SU-DHL-6 (cell line): ENCODE measurements at regions not wholly inside any gene's neighbourhood (a gene's known extent, or its start where the extent isn't known, plus 50 kb on each side); places are given as distances from the start of the nearest gene placed in this dataset.

ENCODE experiments used
- H2AFZ ChIP-seq: fragments of 200-600 bp; sonication (generic); 2 replicates; pipeline ENCODE4 v1.6.1; 2014; ENCODE audit warnings: low read depth, mild to moderate bottlenecking, moderate library complexity, mixed read lengths, antibody characterized with exemption, low read length; ENCODE audit not compliant: severe bottlenecking
- H3F3A ChIP-seq: fragments of 200-600 bp; shearing (Covaris generic); 2 replicates; pipeline ENCODE4 v1.6.0; 2016; ENCODE audit warnings: antibody characterized with exemption, mild to moderate bottlenecking; ENCODE audit not compliant: insufficient read depth
- H3K27ac ChIP-seq: fragments of 200-600 bp; sonication (generic); 2 replicates; pipeline ENCODE4 v1.5.1; 2016; ENCODE audit warnings: low read depth, mild to moderate bottlenecking, low read length, moderate library complexity, mixed read lengths
- H3K27me3 ChIP-seq: fragments of 200-600 bp; sonication (generic), shearing (Covaris generic); 2 replicates; pipeline ENCODE4 v1.6.0; 2014; ENCODE audit warnings: mild to moderate bottlenecking, low read length
- H3K36me3 ChIP-seq: fragments of 200-600 bp; sonication (generic); 2 replicates; pipeline ENCODE4 v1.6.1; 2014; ENCODE audit warnings: mild to moderate bottlenecking, low read length, mixed read lengths
- H3K4me2 ChIP-seq: fragments of 300-600, 200-600 bp; shearing (Covaris generic), sonication (generic); 2 replicates; pipeline ENCODE4 v1.6.0; 2014; ENCODE audit warnings: low read length, low read depth, mild to moderate bottlenecking; ENCODE audit not compliant: poor library complexity, severe bottlenecking
- H3K4me3 ChIP-seq: fragments of 200-600 bp; sonication (generic); 2 replicates; pipeline ENCODE4 v1.5.1; 2014; ENCODE audit warnings: antibody characterized with exemption, low read length, mild to moderate bottlenecking, mixed read lengths; ENCODE audit not compliant: insufficient read depth, poor library complexity, severe bottlenecking
- H3K79me2 ChIP-seq: fragments of 200-600 bp; sonication (generic); 2 replicates; pipeline ENCODE4 v1.6.1; 2014; ENCODE audit warnings: mild to moderate bottlenecking, low read length, moderate library complexity; ENCODE audit not compliant: insufficient read depth
- H3K9ac ChIP-seq: fragments of 200-600 bp; sonication (generic); 2 replicates; pipeline ENCODE4 v1.7.0; 2014; ENCODE audit warnings: mild to moderate bottlenecking, low read length
- H3K9me2 ChIP-seq: fragments of 200-600 bp; sonication (generic); replicated peaks from 2 replicates; pipeline ENCODE4 v1.6.1; 2014; ENCODE audit warnings: low read length; ENCODE audit not compliant: insufficient read depth
- H3K9me3 ChIP-seq: fragments of 200-600 bp; sonication (generic); 2 replicates; pipeline ENCODE4 v1.6.1; 2014; ENCODE audit warnings: low read length, mixed read lengths; ENCODE audit not compliant: insufficient read depth
- H4K20me1 ChIP-seq: fragments of 200-600 bp; sonication (generic); 2 replicates; pipeline ENCODE4 v1.6.1; 2014; ENCODE audit warnings: low read depth, mild to moderate bottlenecking, antibody characterized with exemption, low read length, moderate library complexity, mixed read lengths
- EZH2phosphoT487 ChIP-seq: fragments of 200-600 bp; sonication (generic), shearing (Covaris generic); conservative IDR thresholded peaks from 2 replicates; pipeline ENCODE4 v1.6.1; 2018; ENCODE audit warnings: mild to moderate bottlenecking, antibody characterized with exemption, low read length, moderate library complexity, mixed read lengths
- TF ChIP-seq, protein P1 (sequence below): fragments of 200-600 bp; sonication (generic); IDR thresholded peaks from one replicate; pipeline ENCODE4 v1.5.1; 2017; ENCODE audit warnings: antibody characterized with exemption, mild to moderate bottlenecking, low read length, moderate library complexity; ENCODE audit not compliant: insufficient read depth, poor library complexity, severe bottlenecking

DNA sequence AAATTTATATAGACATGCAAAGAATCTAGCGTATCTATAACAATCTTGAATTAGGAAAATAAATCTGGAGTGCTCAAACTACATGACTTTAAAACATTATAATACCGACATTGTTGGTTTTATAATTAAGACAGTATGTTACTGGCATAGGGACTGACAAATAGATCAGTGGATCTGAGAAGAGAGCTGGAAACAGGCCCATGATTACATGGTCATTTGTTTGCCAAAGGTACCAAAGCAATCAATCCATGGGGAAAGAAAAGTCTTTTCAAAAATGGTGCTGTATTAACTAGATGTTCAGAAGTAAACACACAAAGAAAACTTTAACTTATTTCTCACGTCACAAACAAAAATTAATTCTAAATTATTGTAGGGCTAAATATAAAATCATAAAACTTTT is 124.2 kb downstream of the BCL2L11 start:
- H3K9me2 ChIP-seq = no peaks in the 10 kb centered on the region
- H2AFZ ChIP-seq = no peak overlapping the region
- no peaks in the 10 kb centered on the region for H3K36me3 ChIP-seq
- no peak overlapping the region for H3K27ac ChIP-seq
- H4K20me1 ChIP-seq = no peaks in the 10 kb centered on the region
- no peak overlapping the region for H3K9ac ChIP-seq
- H3K79me2 ChIP-seq = no peaks in the 10 kb centered on the region
- no peak overlapping the region for H3K4me2 ChIP-seq
- H3F3A ChIP-seq = no peaks in the 10 kb centered on the region
- no peak overlapping the region for H3K4me3 ChIP-seq
- TF ChIP-seq, protein P1, sequence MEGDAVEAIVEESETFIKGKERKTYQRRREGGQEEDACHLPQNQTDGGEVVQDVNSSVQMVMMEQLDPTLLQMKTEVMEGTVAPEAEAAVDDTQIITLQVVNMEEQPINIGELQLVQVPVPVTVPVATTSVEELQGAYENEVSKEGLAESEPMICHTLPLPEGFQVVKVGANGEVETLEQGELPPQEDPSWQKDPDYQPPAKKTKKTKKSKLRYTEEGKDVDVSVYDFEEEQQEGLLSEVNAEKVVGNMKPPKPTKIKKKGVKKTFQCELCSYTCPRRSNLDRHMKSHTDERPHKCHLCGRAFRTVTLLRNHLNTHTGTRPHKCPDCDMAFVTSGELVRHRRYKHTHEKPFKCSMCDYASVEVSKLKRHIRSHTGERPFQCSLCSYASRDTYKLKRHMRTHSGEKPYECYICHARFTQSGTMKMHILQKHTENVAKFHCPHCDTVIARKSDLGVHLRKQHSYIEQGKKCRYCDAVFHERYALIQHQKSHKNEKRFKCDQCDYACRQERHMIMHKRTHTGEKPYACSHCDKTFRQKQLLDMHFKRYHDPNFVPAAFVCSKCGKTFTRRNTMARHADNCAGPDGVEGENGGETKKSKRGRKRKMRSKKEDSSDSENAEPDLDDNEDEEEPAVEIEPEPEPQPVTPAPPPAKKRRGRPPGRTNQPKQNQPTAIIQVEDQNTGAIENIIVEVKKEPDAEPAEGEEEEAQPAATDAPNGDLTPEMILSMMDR = no peak
- no peak for TF ChIP-seq EZH2phosphoT487
- no peaks in the 10 kb centered on the region for H3K27me3 ChIP-seq
- no peaks in the 10 kb centered on the region for H3K9me3 ChIP-seq

DNA sequence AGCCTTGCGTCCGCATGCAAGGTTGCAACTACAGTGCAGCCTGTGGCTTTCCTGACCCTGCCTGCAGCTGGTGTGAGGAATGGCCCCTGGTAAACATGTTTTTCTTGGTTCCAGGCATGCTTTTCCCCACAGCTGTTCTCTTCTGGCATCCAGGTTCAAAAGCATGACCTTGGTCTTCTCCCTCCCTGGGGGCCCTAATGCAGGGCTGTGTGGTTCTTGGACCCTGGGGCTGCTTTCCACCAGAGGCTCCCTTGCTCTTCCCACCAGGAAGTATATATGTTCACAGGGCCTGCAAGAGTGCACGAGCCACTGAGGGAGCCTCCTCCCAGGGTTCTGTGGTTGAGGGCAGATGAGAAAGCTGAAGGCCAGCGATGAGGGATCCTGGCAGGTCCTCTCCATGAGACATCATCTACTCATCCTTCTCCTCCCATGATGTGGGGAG is 125.9 kb downstream of the BCL2L11 start:
- Histone ChIP-seq H3K9me2 (no peaks in the 10 kb centered on the region), H3K9me3 (0 out of 2 replicates have a peak, but pooled peaks cover 3% of the 10 kb centered on the region), H3K27me3 (no peaks in the 10 kb centered on the region), H2AFZ (no peak overlapping the region), H3F3A (no peaks in the 10 kb centered on the region), H3K4me3 (no peak overlapping the region), H3K36me3 (no peaks in the 10 kb centered on the region), H4K20me1 (no peaks in the 10 kb centered on the region), H3K9ac (no peak overlapping the region), H3K27ac (no peak overlapping the region), H3K79me2 (no peaks in the 10 kb centered on the region), H3K4me2 (no peak overlapping the region)
- no peak for TF ChIP-seq EZH2phosphoT487
- TF ChIP-seq, protein P1 = no peak

GRCh38 chr2:111247491-111247890 is 126.8 kb downstream of the BCL2L11 start:
- H2AFZ ChIP-seq = no peak overlapping the region
- H3K4me2 ChIP-seq = no peak overlapping the region
- no peaks in the 10 kb centered on the region for H3K27me3 ChIP-seq
- H3K4me3 ChIP-seq = no peak overlapping the region
- H3K79me2 ChIP-seq = no peaks in the 10 kb centered on the region
- 0 out of 2 replicates have a peak, but pooled peaks cover 9% of the 10 kb centered on the region for H3K9me3 ChIP-seq
- H3K36me3 ChIP-seq = no peaks in the 10 kb centered on the region
- no peaks in the 10 kb centered on the region for H3F3A ChIP-seq
- TF ChIP-seq, protein P1 = no peak
- no peak for TF ChIP-seq EZH2phosphoT487
- no peaks in the 10 kb centered on the region for H4K20me1 ChIP-seq
- no peak overlapping the region for H3K27ac ChIP-seq
- H3K9me2 ChIP-seq = no peaks in the 10 kb centered on the region
- no peak overlapping the region for H3K9ac ChIP-seq
